ENCODE measurements at regions not wholly inside any gene's neighbourhood (a gene's known extent, or its start where the extent isn't known, plus 50 kb on each side); places are given as distances from the start of the nearest gene placed in this dataset.

GRCh38 chr10:128642502-128642901, 516.3 kb upstream of the MKI67 start:
- TF ChIP-seq EZH2phosphoT487 (IDR thresholded peaks at IDR 0.05; ENCODE audit: borderline replicate concordance, low read length) (no peak), CTCF (conservative IDR thresholded peaks at IDR 0.05; ENCODE audit: low read depth, low read length) (no peak), EZH2 (IDR thresholded peaks at IDR 0.05; ENCODE audit: low read length, unreplicated experiment) (no peak)

GRCh38 chr10:128643658-128644057, 517.4 kb upstream of the MKI67 start:
- no peak overlapping the region for H3K27ac ChIP-seq (ENCODE audit: low read length)
- H3K9me2 ChIP-seq (replicated peaks; ENCODE audit: low read length) = no peaks in the 10 kb centered on the region
- no peaks in the 10 kb centered on the region for H3K36me3 ChIP-seq (ENCODE audit: low read depth, low read length)
- CTCF ChIA-PET = no interaction called here
- ATAC-seq (no peak), DNase-seq (no peak)
- H3K4me3 ChIP-seq (ENCODE audit: low read length) = no peak overlapping the region
- no peaks in the 10 kb centered on the region for H3K27me3 ChIP-seq (ENCODE audit: low read length)
- H3K4me2 ChIP-seq (ENCODE audit: low read length) = no peak overlapping the region
- no TSS peak for BruUV-seq (replicated peaks)
- POLR2A ChIA-PET (ENCODE audit: unreplicated experiment) = no interaction called here
- TF ChIP-seq EZH2phosphoT487 (IDR thresholded peaks at IDR 0.05; ENCODE audit: borderline replicate concordance, low read length) = no peak
- no peak for TF ChIP-seq EZH2 (IDR thresholded peaks at IDR 0.05; ENCODE audit: low read length, unreplicated experiment)
- no peak for TF ChIP-seq CTCF (conservative IDR thresholded peaks at IDR 0.05; ENCODE audit: low read depth, low read length)
- H3K9ac ChIP-seq (ENCODE audit: low read length) = no peak overlapping the region
- no peak overlapping the region for H2AFZ ChIP-seq (ENCODE audit: low read length)
- no peaks in the 10 kb centered on the region for H3K79me2 ChIP-seq (ENCODE audit: low read length)
- H3K4me1 ChIP-seq (ENCODE audit: insufficient read depth, low read length) = no peaks in the 10 kb centered on the region
- H4K20me1 ChIP-seq (ENCODE audit: low read length) = no peaks in the 10 kb centered on the region
- no peaks in the 10 kb centered on the region for H3F3A ChIP-seq (ENCODE audit: low read length, unreplicated experiment)
- intact Hi-C loops (cut with micrococcal nuclease) = no loop called here
- no peaks in the 10 kb centered on the region for H3K9me3 ChIP-seq (ENCODE audit: low read length)

More at GRCh38 chr10:128642502-128642901, 516.3 kb upstream of the MKI67 start:
- no peak overlapping the region for H3K27ac ChIP-seq (ENCODE audit: low read length)
- no peak for DNase-seq
- no peak for ATAC-seq
- no peaks in the 10 kb centered on the region for H3F3A ChIP-seq (ENCODE audit: low read length, unreplicated experiment)
- no peaks in the 10 kb centered on the region for H3K36me3 ChIP-seq (ENCODE audit: low read depth, low read length)
- intact Hi-C loops (cut with micrococcal nuclease) = no loop called here
- H3K9me3 ChIP-seq (ENCODE audit: low read length) = no peaks in the 10 kb centered on the region
- CTCF ChIA-PET = no interaction called here
- no TSS peak for BruUV-seq (replicated peaks)
- no peaks in the 10 kb centered on the region for H3K27me3 ChIP-seq (ENCODE audit: low read length)
- H3K4me3 ChIP-seq (ENCODE audit: low read length) = no peak overlapping the region
- H3K4me2 ChIP-seq (ENCODE audit: low read length) = no peak overlapping the region
- no peaks in the 10 kb centered on the region for H3K4me1 ChIP-seq (ENCODE audit: insufficient read depth, low read length)
- POLR2A ChIA-PET (ENCODE audit: unreplicated experiment) = no interaction called here
- H3K9ac ChIP-seq (ENCODE audit: low read length) = no peak overlapping the region
- no peaks in the 10 kb centered on the region for H3K79me2 ChIP-seq (ENCODE audit: low read length)
- no peaks in the 10 kb centered on the region for H4K20me1 ChIP-seq (ENCODE audit: low read length)
- H2AFZ ChIP-seq (ENCODE audit: low read length) = no peak overlapping the region
- no peaks in the 10 kb centered on the region for H3K9me2 ChIP-seq (replicated peaks; ENCODE audit: low read length)

- ChIA-PET CTCF (no interaction called here), POLR2A (ENCODE audit: unreplicated experiment) (no interaction called here)
- Histone ChIP-seq H3K4me3 (ENCODE audit: low read length) (no peak overlapping the region), H4K20me1 (ENCODE audit: low read length) (no peaks in the 10 kb centered on the region), H3K79me2 (ENCODE audit: low read length) (no peaks in the 10 kb centered on the region), H3K9ac (ENCODE audit: low read length) (no peak overlapping the region), H3K9me2 (replicated peaks; ENCODE audit: low read length) (no peaks in the 10 kb centered on the region), H3K4me1 (ENCODE audit: insufficient read depth, low read length) (no peaks in the 10 kb centered on the region), H3K4me2 (ENCODE audit: low read length) (no peak overlapping the region), H3K9me3 (ENCODE audit: low read length) (no peaks in the 10 kb centered on the region), H2AFZ (ENCODE audit: low read length) (no peak overlapping the region), H3K36me3 (ENCODE audit: low read depth, low read length) (no peaks in the 10 kb centered on the region), H3K27ac (ENCODE audit: low read length) (no peak overlapping the region), H3K27me3 (ENCODE audit: low read length) (no peaks in the 10 kb centered on the region), H3F3A (ENCODE audit: low read length, unreplicated experiment) (no peaks in the 10 kb centered on the region)
- intact Hi-C loops (cut with micrococcal nuclease) = no loop called here
- BruUV-seq (replicated peaks) = no TSS peak
- no peak for ATAC-seq
- DNase-seq = no peak
- TF ChIP-seq CTCF (conservative IDR thresholded peaks at IDR 0.05; ENCODE audit: low read depth, low read length) = no peak
- TF ChIP-seq EZH2phosphoT487 (IDR thresholded peaks at IDR 0.05; ENCODE audit: borderline replicate concordance, low read length) = no peak
- TF ChIP-seq EZH2 (IDR thresholded peaks at IDR 0.05; ENCODE audit: low read length, unreplicated experiment) = no peak
These were observed 519.3 kb upstream of the MKI67 start for GRCh38 chr10:128645486-128645885.

Measured in PC-3 (cell line).